Activated CD8-positive, alpha-beta memory T cell treated with anti-CD3 and anti-CD28 coated beads for 24 hours (primary cell): ENCODE measurements at regions not wholly inside any gene's neighbourhood (a gene's known extent, or its start where the extent isn't known, plus 50 kb on each side); places are given as distances from the start of the nearest gene placed in this dataset.

Source experiments
- DNase-seq: peaks from one replicate; pipeline ENCODE4 v3.0.0-alpha.2; 2020

DNA sequence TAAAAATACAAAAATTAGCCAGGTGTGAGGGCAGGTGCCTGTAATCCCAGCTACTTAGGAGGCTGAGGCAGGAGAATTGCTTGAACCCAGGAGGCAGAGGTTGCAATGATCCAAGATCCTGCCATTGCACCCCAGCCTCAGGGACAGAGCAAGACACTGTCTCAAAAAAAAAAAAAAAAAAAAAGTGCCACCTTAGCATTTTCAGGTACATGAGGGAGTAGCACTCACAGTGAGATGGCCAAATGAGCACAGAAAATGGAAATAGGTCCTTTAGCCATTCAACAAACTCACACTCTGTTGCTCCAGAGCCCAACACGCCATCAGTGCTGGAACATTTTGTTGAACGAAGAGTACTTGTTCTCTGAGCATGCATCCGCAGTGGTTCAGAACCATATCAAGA lies 75.2 kb upstream of the MYL2 start:
- no peak for DNase-seq

DNA sequence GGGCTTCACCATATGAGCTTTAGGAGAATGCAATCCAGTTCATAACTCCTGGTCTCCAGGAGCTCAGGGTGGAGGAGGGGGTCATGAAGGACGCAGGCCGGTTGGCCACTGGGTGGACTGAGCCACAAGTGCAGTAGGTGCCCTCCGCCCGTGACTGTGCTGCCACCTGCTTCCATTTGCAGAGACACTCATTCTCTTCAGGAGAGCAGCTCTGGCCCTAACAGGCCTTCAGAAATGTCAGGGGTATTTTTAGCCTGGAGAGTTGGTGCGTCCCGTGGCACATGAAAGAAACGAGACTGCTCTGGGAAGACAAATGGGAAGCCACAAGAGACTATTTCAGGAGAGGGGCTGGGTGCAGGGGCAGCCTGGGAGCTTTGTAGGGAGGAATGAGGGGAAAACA lies 74.6 kb upstream of the MYL2 start:
- DNase-seq: no peak

GRCh38 chr12:110993434-110993833 lies 73.1 kb upstream of the MYL2 start:
- DNase-seq: no peak

- DNase-seq: no peak
Measured at GRCh38 chr12:110992909-110993308, 72.5 kb upstream of the MYL2 start.

DNA sequence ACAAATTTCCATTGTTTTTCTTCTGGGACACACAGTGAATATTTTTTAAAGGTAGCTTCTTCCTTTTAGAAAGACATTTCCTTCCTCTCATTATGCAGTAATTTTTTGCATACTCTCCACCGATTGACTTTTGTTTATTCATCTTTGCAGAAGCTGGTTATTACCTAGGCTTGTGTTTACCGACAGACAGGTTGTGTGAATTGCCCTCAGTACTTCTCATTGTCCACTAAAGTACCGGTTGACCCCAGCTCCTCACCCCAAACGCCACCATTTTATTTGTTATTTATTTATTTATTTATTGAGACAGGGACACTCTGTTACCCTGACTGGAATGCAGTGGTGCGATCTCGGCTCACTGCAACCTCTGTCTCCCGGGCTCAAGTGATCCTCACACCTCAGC lies 63.4 kb upstream of the MYL2 start:
- DNase-seq: no peak

DNA sequence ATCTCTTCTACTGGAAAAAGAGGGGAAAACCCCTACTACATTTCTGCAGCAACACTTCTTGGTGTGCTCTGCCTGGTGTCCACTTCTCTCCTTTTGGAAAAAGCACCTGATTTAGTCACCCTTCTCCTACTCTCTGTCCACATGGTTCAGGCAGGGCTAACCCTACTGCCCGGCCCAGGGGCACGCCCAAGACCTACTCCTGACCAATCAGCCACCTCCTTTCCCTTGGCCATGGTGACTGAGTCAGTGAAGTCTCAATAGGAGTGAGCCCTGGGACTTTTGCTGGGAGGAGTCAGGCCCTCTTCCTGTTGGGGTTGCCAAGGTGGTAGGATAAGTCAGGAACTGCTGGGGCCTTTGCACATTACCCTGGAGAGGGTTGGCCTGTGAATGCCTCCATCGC lies 52.5 kb upstream of the MYL2 start:
- no peak for DNase-seq

GRCh38 chr12:110971936-110972335 lies 51.6 kb upstream of the MYL2 start:
- no peak for DNase-seq

- no peak for DNase-seq
Measured at GRCh38 chr12:110971189-110971920, 51.0 kb upstream of the MYL2 start.
